HG02678 (cell line): ENCODE measurements at regions not wholly inside any gene's neighbourhood (a gene's known extent, or its start where the extent isn't known, plus 50 kb on each side); places are given as distances from the start of the nearest gene placed in this dataset.

Experiments used
- ATAC-seq: cut with Tn5 transposase; IDR thresholded peaks from one replicate; pipeline ENCODE4 v1.9.1; 2021; ENCODE audit warnings: mild to moderate bottlenecking, moderate library complexity; ENCODE audit not compliant: unreplicated experiment

DNA sequence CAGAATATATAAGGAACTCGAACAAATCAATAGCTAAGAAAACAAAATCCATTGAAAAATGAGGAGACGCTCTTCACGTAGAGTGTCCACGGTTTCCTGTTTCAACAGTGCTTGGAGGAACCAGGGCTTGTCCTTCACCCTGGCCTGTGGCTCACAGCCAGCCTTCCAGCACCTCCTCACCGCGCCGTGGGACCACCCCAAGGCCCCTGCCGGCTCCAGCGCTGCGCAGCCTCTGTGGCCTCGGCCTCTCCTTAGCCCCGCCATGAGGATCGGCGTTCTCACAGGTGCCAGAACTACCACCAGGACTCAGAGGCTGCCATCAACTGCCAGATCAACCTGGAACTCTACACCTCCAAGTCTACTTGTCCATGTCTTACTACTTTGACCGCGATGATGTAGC is 52.5 kb upstream of the CTSO start:
- no peak for ATAC-seq
